ENCODE measurements at regions not wholly inside any gene's neighbourhood (a gene's known extent, or its start where the extent isn't known, plus 50 kb on each side); places are given as distances from the start of the nearest gene placed in this dataset.
"Not testable (repeated sequence)": the region's sequence is repeated elsewhere in the genome, so short reads cannot be mapped to it uniquely, and the experiment has no call there.

GRCh38 chr20:26373066-26373465 lies 676.4 kb upstream of the ZNF337 start:
- DNase-seq: not testable (repeated sequence)

DNA sequence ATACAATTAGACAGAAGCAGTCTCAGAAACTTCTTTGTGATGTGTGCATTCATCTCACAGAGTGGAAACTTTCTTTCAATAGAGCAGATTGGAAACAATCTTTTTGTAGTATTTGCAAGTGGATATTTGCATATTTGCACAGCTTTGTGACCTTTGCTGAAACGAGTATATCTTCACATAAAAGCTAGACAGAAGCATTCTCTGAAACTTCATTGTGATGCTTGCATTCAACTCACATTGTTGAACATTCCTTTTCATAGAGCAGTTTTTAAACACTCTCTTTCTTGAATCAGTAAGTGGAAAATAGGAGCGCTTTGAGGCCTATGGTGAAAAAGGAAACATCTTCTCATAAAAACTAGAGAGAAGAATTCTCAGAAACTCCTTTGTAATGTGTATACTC lies 657.9 kb upstream of the ZNF337 start:
- DNase-seq: no peak

DNA sequence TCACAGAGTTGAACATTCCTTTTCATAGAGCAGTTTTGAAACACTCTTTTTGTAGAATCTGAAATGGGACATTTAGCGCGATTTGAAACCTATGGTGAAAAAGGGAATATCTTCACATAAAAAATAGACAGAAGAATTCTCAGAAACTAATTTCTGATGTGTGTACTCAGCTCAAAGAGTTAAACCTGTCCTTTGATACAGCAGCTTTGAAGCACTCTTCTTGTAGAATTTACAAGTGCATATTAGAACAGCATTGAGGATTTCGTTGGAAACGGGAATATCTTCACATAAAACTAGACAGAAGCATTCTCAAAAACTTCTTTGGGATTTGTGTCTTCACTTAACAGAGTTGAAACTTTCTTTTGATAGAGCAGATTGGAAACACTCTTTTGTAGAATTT lies 650.7 kb upstream of the ZNF337 start:
- no peak for DNase-seq

DNA sequence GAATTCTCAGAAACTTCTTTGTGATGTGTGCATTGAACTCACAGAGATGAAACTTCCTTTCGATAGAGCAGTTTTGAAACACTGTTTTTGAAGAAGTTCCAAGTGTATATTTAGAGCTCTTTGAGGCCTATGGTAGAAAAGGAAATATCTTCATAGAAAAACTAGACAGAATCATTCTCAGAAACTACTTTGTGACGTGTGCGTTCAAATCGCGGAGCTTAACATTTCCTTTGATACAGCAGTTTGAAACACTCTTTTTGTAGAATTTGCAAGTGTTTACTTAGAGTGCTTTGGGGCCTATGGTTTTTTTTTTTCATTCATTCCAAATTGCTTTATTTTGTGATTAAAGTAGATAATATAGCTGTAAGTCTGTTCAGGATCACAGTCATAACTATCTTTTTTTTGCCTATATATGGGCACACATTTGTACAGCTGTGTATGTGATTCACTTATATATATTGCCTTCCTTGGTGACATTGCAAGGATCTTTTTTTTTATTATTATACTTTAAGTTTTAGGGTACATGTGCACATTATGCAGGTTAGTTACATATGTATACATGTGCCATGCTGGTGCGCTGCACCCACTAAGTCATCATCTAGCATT lies 643.9 kb upstream of the ZNF337 start:
- DNase-seq: not testable (repeated sequence)

- no peak for DNase-seq
Observed at GRCh38 chr20:26324177-26324576, 627.5 kb upstream of the ZNF337 start.

- DNase-seq: no peak
Observed at GRCh38 chr20:26315054-26315453, 618.4 kb upstream of the ZNF337 start.

DNA sequence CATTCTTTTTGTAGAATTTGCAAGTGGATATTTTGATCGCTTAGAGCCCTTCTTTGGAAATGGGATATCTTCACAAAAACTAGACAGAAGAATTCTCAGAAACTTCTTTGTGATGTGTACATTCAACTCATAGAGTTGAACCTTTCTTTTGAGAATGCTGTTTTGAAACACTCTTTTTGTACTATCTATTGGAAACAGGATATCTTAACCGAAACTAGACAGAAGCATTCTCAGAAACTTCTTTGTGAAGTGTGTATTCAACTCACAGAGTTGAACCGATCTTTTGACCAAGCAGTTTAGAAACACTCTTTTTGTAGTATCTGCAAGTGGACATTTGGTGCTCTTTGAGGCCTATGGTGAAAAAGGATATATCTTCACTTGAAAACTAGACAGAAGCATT lies 613.1 kb upstream of the ZNF337 start:
- DNase-seq: not testable (repeated sequence)

DNA sequence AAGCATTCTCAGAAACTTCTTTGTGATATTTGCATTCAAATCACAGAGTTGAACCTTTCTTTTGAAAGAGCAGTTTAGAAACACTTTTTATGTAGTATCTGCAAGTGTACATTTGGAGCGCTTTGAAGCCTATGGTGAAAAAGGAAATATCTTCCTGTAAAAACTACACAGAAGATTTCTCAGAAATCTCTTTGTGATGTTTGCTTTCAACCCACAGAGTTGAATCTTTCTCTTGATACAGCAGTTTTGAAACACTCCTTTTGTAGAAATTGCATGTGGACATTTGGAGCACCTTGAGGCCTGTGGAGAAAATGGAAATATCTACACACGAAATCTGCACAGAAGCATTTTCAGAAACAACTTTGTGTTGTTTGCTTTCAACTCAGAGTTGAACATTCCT lies 612.3 kb upstream of the ZNF337 start:
- no peak for DNase-seq

GRCh38 chr20:26295006-26295405 lies 598.4 kb upstream of the ZNF337 start:
- no peak for DNase-seq

- DNase-seq: not testable (repeated sequence)
Observed at GRCh38 chr20:26288379-26289061, 591.9 kb upstream of the ZNF337 start.

GRCh38 chr20:26279238-26279637 lies 582.6 kb upstream of the ZNF337 start:
- no peak for DNase-seq

DNA sequence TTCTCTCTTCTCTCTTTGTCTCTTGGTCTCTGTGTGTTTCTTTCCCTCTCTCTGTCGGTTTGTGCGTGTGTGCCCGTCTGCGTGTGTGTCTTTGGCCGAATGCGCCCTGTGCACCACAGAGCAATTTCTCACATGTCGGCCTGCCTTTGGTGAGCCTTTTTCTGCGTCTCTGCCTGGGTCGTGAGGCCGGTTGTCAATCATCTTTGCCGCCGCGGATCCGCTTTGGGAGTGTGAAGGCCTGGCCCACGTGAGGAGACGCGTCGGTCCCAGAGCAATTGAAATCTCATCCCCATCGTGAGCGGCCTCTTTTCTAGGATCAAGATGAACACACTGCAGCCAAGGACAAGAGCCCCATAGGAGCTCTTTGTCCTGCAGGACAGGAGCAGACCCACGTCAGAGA lies 580.7 kb upstream of the ZNF337 start:
- DNase-seq: no peak

DNA sequence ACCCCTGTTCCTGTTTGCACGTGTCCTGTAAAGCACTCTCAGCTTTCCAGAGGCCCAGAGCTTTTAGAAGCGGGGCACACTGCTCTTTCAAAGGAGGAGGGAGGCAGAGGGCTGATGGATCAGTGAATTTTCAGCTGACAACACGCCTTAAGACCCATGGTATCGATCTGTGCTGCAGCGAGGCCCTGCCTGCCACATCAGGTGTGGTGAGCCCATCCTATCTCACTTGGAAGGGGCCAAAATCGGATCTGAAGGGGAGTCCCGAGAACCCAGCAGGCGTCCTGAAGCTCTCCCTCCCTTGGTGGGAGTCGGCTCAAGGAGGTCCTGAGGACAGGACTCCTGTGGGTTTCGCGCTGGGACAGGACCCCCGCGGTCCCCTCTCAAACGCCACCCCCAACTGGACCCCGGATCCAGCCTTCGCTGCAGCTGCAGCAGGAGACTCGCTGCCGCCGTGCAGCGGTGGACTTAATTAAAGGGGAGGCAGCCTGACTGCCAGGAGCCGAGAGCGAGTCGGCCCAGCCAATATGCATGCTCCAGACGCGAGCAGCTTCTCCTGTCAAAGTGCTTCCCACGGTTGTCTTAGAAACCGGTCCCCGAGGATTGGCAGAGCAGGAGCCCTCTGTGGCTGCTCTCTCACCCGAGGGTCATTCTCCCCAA lies 580.0 kb upstream of the ZNF337 start:
- no peak for DNase-seq

GRCh38 chr20:26268762-26269161 lies 572.1 kb upstream of the ZNF337 start:
- DNase-seq: not testable (repeated sequence)

DNA sequence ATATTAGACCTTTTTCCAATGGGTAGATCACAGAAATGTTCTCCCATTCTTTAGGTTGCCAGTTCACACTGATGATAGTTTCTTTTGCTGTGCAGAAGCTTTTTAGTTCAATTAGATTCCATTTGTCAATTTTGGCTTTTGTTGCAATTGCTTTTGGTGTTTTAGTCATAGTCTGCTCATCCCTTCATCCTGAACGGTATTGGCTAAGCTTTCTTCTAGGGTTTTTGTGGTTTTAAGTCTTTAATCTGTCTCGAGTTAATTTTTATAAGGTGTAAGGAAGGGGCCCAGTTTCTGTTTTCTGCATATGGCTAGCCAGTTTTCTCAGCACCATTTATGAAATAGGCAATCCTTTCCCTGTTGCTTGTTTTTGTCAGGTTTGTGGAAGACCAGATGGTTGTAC lies 564.3 kb upstream of the ZNF337 start:
- DNase-seq: not testable (repeated sequence)

GRCh38 chr20:26252311-26252975 lies 555.8 kb upstream of the ZNF337 start:
- not testable (repeated sequence) for DNase-seq

DNA sequence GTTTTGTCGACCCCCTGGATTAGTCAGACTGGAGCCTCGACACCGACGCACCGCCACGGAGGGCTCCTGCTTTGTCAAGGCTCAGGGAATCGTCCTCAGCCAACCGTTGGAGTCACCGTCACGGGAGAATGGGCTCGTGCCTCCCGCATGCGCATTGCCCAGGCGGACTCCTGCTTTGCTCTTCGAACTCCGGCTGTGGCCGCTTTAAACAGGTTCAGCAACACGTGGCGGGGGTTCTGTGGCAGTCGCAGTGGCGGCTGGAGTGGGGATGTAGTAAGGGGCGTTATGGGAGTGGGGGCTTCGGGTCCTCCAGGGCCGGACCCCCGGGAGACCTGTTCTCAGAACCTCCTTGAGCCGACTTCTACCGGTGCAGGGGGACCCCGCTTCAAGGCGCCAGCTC lies 554.7 kb upstream of the ZNF337 start:
- DNase-seq: not testable (repeated sequence)

DNA sequence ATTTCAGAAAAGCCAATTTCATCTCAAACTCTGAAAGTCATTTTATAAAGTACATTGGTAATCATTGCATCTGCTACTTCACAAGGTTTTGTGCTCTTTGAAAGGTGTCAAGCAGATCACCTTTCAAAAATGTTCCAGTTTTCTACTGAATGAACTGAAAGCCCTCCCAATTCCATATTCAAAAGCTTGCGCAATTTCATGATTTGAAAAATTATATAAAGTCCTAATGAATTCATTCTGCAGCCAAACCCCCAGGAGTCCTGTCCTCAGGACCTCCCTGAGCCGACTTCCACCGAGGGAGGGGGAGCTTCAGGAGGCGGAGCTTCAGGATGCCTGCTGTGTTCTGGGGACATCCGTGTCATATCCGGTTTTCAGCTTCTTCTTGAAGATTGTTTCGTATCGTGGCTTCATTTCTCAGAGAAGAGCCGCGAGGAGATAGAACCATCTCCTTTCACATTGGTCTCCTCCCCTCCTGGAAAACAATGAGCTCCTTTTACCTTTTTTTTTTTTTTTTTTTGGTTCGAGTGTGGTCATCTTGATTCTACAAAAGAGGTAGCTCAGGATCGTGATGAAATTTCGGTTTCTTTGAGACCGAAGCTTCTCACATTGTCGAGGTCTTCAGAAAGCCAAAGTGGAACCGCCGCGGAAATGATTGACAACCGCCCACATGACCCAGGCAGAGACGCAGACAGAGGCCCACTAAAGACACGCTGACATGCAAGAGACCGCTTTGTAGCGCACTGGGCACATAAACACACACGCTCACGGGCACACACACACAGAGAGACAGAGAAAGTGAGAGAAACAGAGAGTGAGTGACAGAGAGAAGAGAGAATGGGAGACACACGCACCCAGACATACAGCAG lies 553.8 kb upstream of the ZNF337 start:
- not testable (repeated sequence) for DNase-seq

DNA sequence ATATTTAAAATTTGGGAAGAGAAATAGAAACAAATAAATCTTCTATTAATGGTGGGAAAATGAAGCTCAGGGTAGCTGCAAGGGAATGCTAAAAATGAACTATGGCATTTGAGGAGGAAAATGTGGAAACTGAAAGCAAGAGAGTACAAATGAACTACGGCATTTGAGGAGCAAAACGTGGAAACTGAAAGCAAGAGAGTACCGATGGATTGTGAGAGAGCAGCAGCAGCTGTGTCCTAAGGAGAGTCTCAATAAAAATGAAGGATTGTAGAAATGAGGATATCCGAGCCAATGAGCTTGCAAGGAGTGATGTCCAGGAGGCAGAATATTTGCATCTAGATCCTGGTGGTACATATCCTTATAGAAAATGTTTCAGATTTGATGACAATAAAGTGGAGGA lies 547.1 kb upstream of the ZNF337 start:
- DNase-seq: no peak

DNA sequence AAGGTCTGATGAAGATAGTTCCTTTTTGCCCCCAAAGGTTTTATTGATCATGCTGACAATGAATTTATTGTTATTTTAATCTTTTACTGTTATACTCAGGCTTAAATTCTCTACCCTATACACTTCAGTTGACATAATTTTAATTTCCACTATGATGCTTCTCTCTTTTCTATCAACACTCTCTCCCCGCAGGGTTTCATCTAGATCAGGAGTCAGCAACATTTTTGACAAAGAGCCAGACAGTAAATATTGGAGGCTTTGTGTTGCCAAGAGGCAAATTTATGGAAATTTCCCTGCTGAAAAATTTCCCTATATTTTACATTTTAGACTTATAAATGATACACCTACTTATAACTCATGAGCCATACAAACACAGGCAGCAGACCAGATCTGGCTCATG lies 524.0 kb upstream of the ZNF337 start:
- DNase-seq: not testable (repeated sequence)

DNA sequence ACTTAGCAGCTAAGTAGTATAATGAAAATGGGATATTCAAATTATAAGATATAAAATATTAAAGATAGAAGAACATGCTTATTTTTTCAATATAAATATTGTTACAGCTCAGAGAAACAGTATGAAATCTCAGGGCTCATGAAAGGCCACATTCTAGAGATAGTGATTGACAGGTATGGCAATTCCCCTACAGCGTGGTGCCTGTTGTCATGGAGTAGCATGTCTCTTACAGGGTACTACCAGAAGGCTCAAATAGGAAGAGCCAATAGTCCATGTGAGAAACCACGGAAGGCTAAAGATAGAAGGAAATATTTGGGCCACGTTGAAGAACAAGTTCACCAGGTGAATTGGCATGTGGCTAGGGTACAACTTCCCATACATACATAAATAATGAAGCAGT lies 522.9 kb upstream of the ZNF337 start:
- DNase-seq: not testable (repeated sequence)

- no peak for DNase-seq
Observed at GRCh38 chr20:26218301-26218700, 521.6 kb upstream of the ZNF337 start.

DNA sequence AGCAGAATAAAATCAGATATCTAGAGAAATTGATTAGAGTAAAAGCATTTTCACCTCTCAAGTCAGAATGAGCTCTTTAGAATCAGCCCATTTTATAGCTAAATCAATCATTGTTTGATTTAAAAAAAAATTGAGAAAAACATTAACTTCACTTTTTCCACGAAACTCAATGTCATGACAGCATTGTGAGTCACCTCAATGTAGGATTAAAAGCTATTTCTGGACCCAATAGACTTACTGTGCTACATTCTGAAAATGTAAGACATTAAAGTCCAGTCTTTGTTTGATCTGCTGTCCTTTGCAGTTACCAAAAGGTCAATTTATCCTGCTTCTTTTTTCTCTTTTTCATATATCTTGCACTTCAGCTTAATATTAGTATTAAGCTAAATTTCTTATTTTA lies 519.4 kb upstream of the ZNF337 start:
- DNase-seq: no peak

All from hippocampal formation (tissue), 2 donors.